ENCODE measurements at regions not wholly inside any gene's neighbourhood (a gene's known extent, or its start where the extent isn't known, plus 50 kb on each side); places are given as distances from the start of the nearest gene placed in this dataset.

GRCh38 chr2:198975779-198976178 is 482.0 kb downstream of the SATB2 start:
- no peak for DNase-seq (ENCODE audit: low read depth in 2 of 2)
- no peak for TF ChIP-seq CTCF (IDR thresholded peaks at IDR 0.05; ENCODE audit: low read depth, low read length)
- H3K4me3 ChIP-seq (replicated peaks in 1 of 2; ENCODE audit: low read depth in 2 of 2, low read length in 2 of 2): no peak overlapping the region

- H3K4me3 ChIP-seq (replicated peaks in 1 of 2; ENCODE audit: low read depth in 2 of 2, low read length in 2 of 2): no peak overlapping the region
- TF ChIP-seq CTCF (IDR thresholded peaks at IDR 0.05; ENCODE audit: low read depth, low read length): no peak
- no peak for DNase-seq (ENCODE audit: low read depth in 2 of 2)
Observed at GRCh38 chr2:198973785-198974184, 484.0 kb downstream of the SATB2 start.

- no peak for DNase-seq (ENCODE audit: low read depth in 2 of 2)
Observed at GRCh38 chr2:198973181-198973580, 484.6 kb downstream of the SATB2 start.

GRCh38 chr2:198968545-198968944 is 489.2 kb downstream of the SATB2 start:
- H3K4me3 ChIP-seq (replicated peaks in 1 of 2; ENCODE audit: low read depth in 2 of 2, low read length in 2 of 2): no peak overlapping the region
- DNase-seq (ENCODE audit: low read depth in 2 of 2): no peak
- TF ChIP-seq CTCF (IDR thresholded peaks at IDR 0.05; ENCODE audit: low read depth, low read length): no peak

More at GRCh38 chr2:198973181-198973580, 484.6 kb downstream of the SATB2 start:
- TF ChIP-seq CTCF (IDR thresholded peaks at IDR 0.05; ENCODE audit: low read depth, low read length): no peak
- H3K4me3 ChIP-seq (replicated peaks in 1 of 2; ENCODE audit: low read depth in 2 of 2, low read length in 2 of 2): no peak overlapping the region

- no peak for DNase-seq (ENCODE audit: low read depth in 2 of 2)
- TF ChIP-seq CTCF (IDR thresholded peaks at IDR 0.05; ENCODE audit: low read depth, low read length): no peak
- H3K4me3 ChIP-seq (replicated peaks in 1 of 2; ENCODE audit: low read depth in 2 of 2, low read length in 2 of 2): no peak overlapping the region
Observed at GRCh38 chr2:198966269-198966668, 491.5 kb downstream of the SATB2 start.

GRCh38 chr2:198961547-198961946 is 496.2 kb downstream of the SATB2 start:
- no peak for DNase-seq (ENCODE audit: low read depth in 2 of 2)
- no peak overlapping the region for H3K4me3 ChIP-seq (replicated peaks in 1 of 2; ENCODE audit: low read depth in 2 of 2, low read length in 2 of 2)
- TF ChIP-seq CTCF (IDR thresholded peaks at IDR 0.05; ENCODE audit: low read depth, low read length): no peak

- DNase-seq (ENCODE audit: low read depth in 2 of 2): no peak
- no peak for TF ChIP-seq CTCF (IDR thresholded peaks at IDR 0.05; ENCODE audit: low read depth, low read length)
- no peak overlapping the region for H3K4me3 ChIP-seq (replicated peaks in 1 of 2; ENCODE audit: low read depth in 2 of 2, low read length in 2 of 2)
Observed at GRCh38 chr2:198957181-198957580, 500.6 kb downstream of the SATB2 start.
